SK-N-SH treated with all-trans-retinoic acid at 6 μM for 48 hours (cell line): ENCODE measurements at regions not wholly inside any gene's neighbourhood (a gene's known extent, or its start where the extent isn't known, plus 50 kb on each side); places are given as distances from the start of the nearest gene placed in this dataset.
A peak's percentile ranks its signal among the peaks of the same experiment; 100 is the strongest.

Experiments used
- ARNTL ChIP-seq: fragments of 450-650 bp; formaldehyde crosslinking; IDR thresholded peaks from 2 replicates; pipeline ENCODE4 v1.5.0; 2020; ENCODE audit warnings: low read depth, mild to moderate bottlenecking, moderate library complexity, borderline replicate concordance
- CSDC2 ChIP-seq: fragments of 250-450 bp; sonication (Bioruptor Pico); IDR thresholded peaks from 2 replicates; pipeline ENCODE4 v1.5.0; 2020; ENCODE audit warnings: mild to moderate bottlenecking, moderate library complexity
- ESRRG ChIP-seq: fragments of 250-450 bp; sonication (Bioruptor Pico); IDR thresholded peaks from 2 replicates; pipeline ENCODE4 v1.6.1; 2021; ENCODE audit warnings: mild to moderate bottlenecking
- ISL1 ChIP-seq: fragments of 250-450 bp; sonication (Bioruptor Pico); IDR thresholded peaks from 2 replicates; pipeline ENCODE4 v2.1.2; 2022; ENCODE audit warnings: mild to moderate bottlenecking, moderate library complexity
- OSR1 ChIP-seq: fragments of 250-450 bp; sonication (Bioruptor Pico); IDR thresholded peaks from 2 replicates; pipeline ENCODE4 v1.8.0; 2022; ENCODE audit warnings: moderate library complexity, mild to moderate bottlenecking, inconsistent platforms
- TCF4 ChIP-seq: fragments of 250-450 bp; sonication (Bioruptor Pico); IDR thresholded peaks from 2 replicates; pipeline ENCODE4 v1.8.0; 2021; ENCODE audit warnings: mild to moderate bottlenecking, moderate library complexity, borderline replicate concordance
- TOX ChIP-seq: fragments of 250-450 bp; sonication (Bioruptor Pico); IDR thresholded peaks from 2 replicates; pipeline ENCODE4 v1.8.0; 2021; ENCODE audit warnings: mild to moderate bottlenecking, moderate library complexity, borderline replicate concordance
- ZC3H10 ChIP-seq: fragments of 250-450 bp; sonication (Bioruptor Pico); IDR thresholded peaks from 2 replicates; pipeline ENCODE4 v1.5.1; 2021; ENCODE audit warnings: mild to moderate bottlenecking, moderate library complexity
- ZFP30 ChIP-seq: fragments of 450-650 bp; formaldehyde crosslinking; IDR thresholded peaks from 2 replicates; pipeline ENCODE4 v1.5.0; 2022; ENCODE audit warnings: mild to moderate bottlenecking, moderate library complexity
- ZNF70 ChIP-seq: fragments of 450-650 bp; formaldehyde crosslinking; IDR thresholded peaks from 2 replicates; pipeline ENCODE4 v1.5.0; 2020; ENCODE audit warnings: mild to moderate bottlenecking, moderate library complexity
- TF ChIP-seq, protein P1 (sequence below): fragments of 250-450 bp; sonication (Bioruptor Pico); IDR thresholded peaks from 2 replicates; pipeline ENCODE4 v1.8.0; 2020; ENCODE audit warnings: mild to moderate bottlenecking, moderate library complexity, borderline replicate concordance
- TF ChIP-seq, protein P2 (sequence below): fragments of 250-450 bp; sonication (Bioruptor Pico); IDR thresholded peaks from 2 replicates; pipeline ENCODE4 v1.5.1; 2021; ENCODE audit warnings: mild to moderate bottlenecking, moderate library complexity

DNA sequence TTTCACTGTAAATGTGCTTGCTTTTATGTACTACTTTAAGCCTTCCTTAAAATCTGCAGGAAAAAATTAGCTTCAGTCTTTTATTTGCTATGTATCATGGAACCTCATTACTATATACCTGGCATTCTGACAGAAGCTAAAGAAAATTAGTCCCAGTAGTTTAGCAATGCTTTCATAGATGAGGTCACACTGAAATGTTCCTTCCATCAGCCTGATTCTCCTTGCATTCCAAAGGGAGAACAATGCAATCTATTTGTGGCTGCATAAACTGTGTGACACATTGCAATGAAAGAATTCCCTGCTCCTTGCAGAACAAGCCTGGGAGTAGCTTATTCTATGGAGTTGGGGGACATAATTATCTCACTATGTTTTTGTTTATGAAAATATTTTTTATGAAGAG is 691.5 kb upstream of the ARPP21 start:
- TF ChIP-seq, protein P1, sequence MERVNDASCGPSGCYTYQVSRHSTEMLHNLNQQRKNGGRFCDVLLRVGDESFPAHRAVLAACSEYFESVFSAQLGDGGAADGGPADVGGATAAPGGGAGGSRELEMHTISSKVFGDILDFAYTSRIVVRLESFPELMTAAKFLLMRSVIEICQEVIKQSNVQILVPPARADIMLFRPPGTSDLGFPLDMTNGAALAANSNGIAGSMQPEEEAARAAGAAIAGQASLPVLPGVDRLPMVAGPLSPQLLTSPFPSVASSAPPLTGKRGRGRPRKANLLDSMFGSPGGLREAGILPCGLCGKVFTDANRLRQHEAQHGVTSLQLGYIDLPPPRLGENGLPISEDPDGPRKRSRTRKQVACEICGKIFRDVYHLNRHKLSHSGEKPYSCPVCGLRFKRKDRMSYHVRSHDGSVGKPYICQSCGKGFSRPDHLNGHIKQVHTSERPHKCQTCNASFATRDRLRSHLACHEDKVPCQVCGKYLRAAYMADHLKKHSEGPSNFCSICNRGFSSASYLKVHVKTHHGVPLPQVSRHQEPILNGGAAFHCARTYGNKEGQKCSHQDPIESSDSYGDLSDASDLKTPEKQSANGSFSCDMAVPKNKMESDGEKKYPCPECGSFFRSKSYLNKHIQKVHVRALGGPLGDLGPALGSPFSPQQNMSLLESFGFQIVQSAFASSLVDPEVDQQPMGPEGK, result no peak
- no peak for TF ChIP-seq ZFP30 (CRISPR knock-in tag)
- TF ChIP-seq ESRRG (CRISPR knock-in tag), result 0 out of 2 replicates have a peak, but pooled peaks have one; percentile 38
- no peak for TF ChIP-seq ZNF70 (CRISPR knock-in tag)
- peak; percentile 84 for TF ChIP-seq ISL1 (CRISPR knock-in tag)
- TF ChIP-seq, protein P2, sequence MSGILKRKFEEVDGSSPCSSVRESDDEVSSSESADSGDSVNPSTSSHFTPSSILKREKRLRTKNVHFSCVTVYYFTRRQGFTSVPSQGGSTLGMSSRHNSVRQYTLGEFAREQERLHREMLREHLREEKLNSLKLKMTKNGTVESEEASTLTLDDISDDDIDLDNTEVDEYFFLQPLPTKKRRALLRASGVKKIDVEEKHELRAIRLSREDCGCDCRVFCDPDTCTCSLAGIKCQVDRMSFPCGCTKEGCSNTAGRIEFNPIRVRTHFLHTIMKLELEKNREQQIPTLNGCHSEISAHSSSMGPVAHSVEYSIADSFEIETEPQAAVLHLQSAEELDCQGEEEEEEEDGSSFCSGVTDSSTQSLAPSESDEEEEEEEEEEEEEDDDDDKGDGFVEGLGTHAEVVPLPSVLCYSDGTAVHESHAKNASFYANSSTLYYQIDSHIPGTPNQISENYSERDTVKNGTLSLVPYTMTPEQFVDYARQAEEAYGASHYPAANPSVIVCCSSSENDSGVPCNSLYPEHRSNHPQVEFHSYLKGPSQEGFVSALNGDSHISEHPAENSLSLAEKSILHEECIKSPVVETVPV (CRISPR knock-in tag), result no peak
- TF ChIP-seq TCF4, result no peak
- TF ChIP-seq ARNTL, result no peak
- no peak for TF ChIP-seq CSDC2 (CRISPR knock-in tag)
- TF ChIP-seq ZC3H10 (CRISPR knock-in tag), result no peak
- no peak for TF ChIP-seq OSR1 (CRISPR knock-in tag)
- TF ChIP-seq TOX, result no peak
